K562 (cell line): ENCODE measurements at regions not wholly inside any gene's neighbourhood (a gene's known extent, or its start where the extent isn't known, plus 50 kb on each side); places are given as distances from the start of the nearest gene placed in this dataset.
A peak's percentile ranks its signal among the peaks of the same experiment; 100 is the strongest.

Experiments used
- ATAC-seq: fragments of 200-7000 bp; cut with Tn5 transposase; 3 replicates; pipeline ENCODE4 v1.9.1; 2020; ENCODE audit warnings: moderate library complexity
- BruUV-seq: library from RNA; stranded (reverse); fragments of 400-500 nt; replicated peaks from 2 replicates; lab custom pipeline; 2021; lab: Mats Ljungman, UMichigan
- CTCF ChIA-PET: fragments of 300-600 bp; formaldehyde crosslinking; extraction: SDS; loops from one replicate; lab custom pipeline; 2021; ENCODE audit warnings: low intra/inter-chr PET ratio; lab: Yijun Ruan, JAX
- POLR2A ChIA-PET: fragments of 300-600, 350-650 bp; sonication (Branson Sonifier 250); formaldehyde crosslinking; extraction: SDS; loops from one replicate; lab custom pipeline; 2021; ENCODE audit warnings: antibody characterized with exemption, inconsistent platforms; lab: Yijun Ruan, JAX
- DNase-seq, 4 experiments: peaks; one replicate each; pipeline versions ENCODE4 v3.0.0 to v3.0.0-alpha.2; 2011 to 2018; ENCODE audit warnings: low spot score in 3 of 4, mixed read lengths in 3 of 4; ENCODE audit errors: extremely low read depth in 1 of 4
- FAIRE-seq: peaks from 2 replicates; lab custom pipeline; 2011; peaks lifted over from hg19 to GRCh38; lab: Jason Lieb, UNC
- H2AFZ ChIP-seq: 2 replicates; pipeline ENCODE4 v1.6.0; 2011; ENCODE audit warnings: low read depth, low read length, control low read depth, inconsistent platforms
- H3K27ac ChIP-seq: fragments of 200-600 bp; 3 replicates; pipeline ENCODE4 v1.8.0; 2011; ENCODE audit warnings: low read depth, mild to moderate bottlenecking, control low read depth, inconsistent platforms, low read length, moderate library complexity, mixed read lengths; ENCODE audit errors: extremely low read depth
- H3K27me3 ChIP-seq, 2 experiments: fragments of 300-600 bp in 1 of 2; 2 replicates in 1 of 2; 3 replicates in 1 of 2; pipeline versions ENCODE4 v1.6.0 to v1.8.0; 2011; ENCODE audit warnings: inconsistent platforms in 2 of 2, low read length in 2 of 2, mild to moderate bottlenecking in 1 of 2, mixed read lengths in 1 of 2, moderate library complexity in 1 of 2; ENCODE audit not compliant: control insufficient read depth in 2 of 2, insufficient read depth in 2 of 2
- H3K36me3 ChIP-seq: fragments of 300-600 bp; 3 replicates; pipeline ENCODE4 v1.8.0; 2011; ENCODE audit warnings: mild to moderate bottlenecking, low read length, inconsistent platforms; ENCODE audit not compliant: control insufficient read depth, insufficient read depth
- H3K4me1 ChIP-seq, 2 experiments: fragments of 200-600 bp in 1 of 2; replicated peaks in 1 of 2; 2 replicates in 1 of 2; 3 replicates in 1 of 2; pipeline versions ENCODE4 v1.5.1 to v1.8.0; 2011; ENCODE audit warnings: inconsistent platforms in 2 of 2, low read length in 2 of 2, mild to moderate bottlenecking in 1 of 2, mixed read lengths in 1 of 2, moderate library complexity in 1 of 2; ENCODE audit not compliant: control insufficient read depth in 2 of 2, insufficient read depth in 2 of 2
- H3K4me2 ChIP-seq: 2 replicates; pipeline ENCODE4 v1.6.1; 2011; ENCODE audit warnings: low read length, control low read depth, inconsistent platforms, mixed read lengths; ENCODE audit not compliant: insufficient read depth
- H3K4me3 ChIP-seq: fragments of 200-600 bp; sonication (generic), shearing (Covaris generic); 2 replicates; pipeline ENCODE4 v1.5.1; 2016; ENCODE audit warnings: control low read depth, inconsistent platforms
- H3K79me2 ChIP-seq: fragments of 200-600 bp; 3 replicates; pipeline ENCODE4 v1.8.0; 2011; ENCODE audit warnings: low read length, inconsistent platforms; ENCODE audit not compliant: control insufficient read depth, insufficient read depth
- H3K9ac ChIP-seq, 2 experiments: 2 replicates each; pipeline versions ENCODE4 v1.6.0 to v1.6.1; 2011; ENCODE audit warnings: low read depth in 2 of 2, low read length in 2 of 2, control low read depth in 1 of 2, inconsistent platforms in 1 of 2, mild to moderate bottlenecking in 1 of 2, mixed read lengths in 1 of 2; ENCODE audit not compliant: insufficient read depth in 1 of 2
- H3K9me1 ChIP-seq: one replicate; pipeline ENCODE4 v1.6.0; 2011; ENCODE audit warnings: inconsistent platforms, mild to moderate bottlenecking, low read length, moderate library complexity; ENCODE audit not compliant: control insufficient read depth, insufficient read depth
- H3K9me3 ChIP-seq: replicated peaks from 2 replicates; pipeline ENCODE4 v1.5.1; 2011; ENCODE audit warnings: low read depth, low read length, inconsistent platforms; ENCODE audit not compliant: control insufficient read depth, insufficient read depth
- H4K20me1 ChIP-seq: replicated peaks from 2 replicates; pipeline ENCODE4 v1.6.1; 2011; ENCODE audit warnings: low read length, inconsistent platforms, mixed read lengths; ENCODE audit not compliant: control insufficient read depth, insufficient read depth
- BRD4 ChIP-seq: fragments of 200-600 bp; sonication (generic); IDR thresholded peaks from 2 replicates; pipeline ENCODE4 v1.6.1; 2017; ENCODE audit warnings: inconsistent platforms
- DLX4 ChIP-seq: fragments of 250-450 bp; sonication (Bioruptor Pico); IDR thresholded peaks from 2 replicates; pipeline ENCODE4 v1.6.1; 2021; ENCODE audit warnings: mild to moderate bottlenecking
- ELK3 ChIP-seq: fragments of 450-650 bp; formaldehyde crosslinking; IDR thresholded peaks from 2 replicates; pipeline ENCODE4 v1.4.0; 2020; ENCODE audit warnings: mild to moderate bottlenecking
- MTA2 ChIP-seq: fragments of 450-650 bp; IDR thresholded peaks from 2 replicates; pipeline ENCODE4 v1.6.1; 2016; ENCODE audit warnings: low read depth
- NCOA6 ChIP-seq: fragments of 450-650 bp; IDR thresholded peaks from 2 replicates; pipeline ENCODE4 v1.6.1; 2017; ENCODE audit warnings: mild to moderate bottlenecking
- NFE2 ChIP-seq: IDR thresholded peaks from 2 replicates; pipeline ENCODE4 v1.6.1; 2014; ENCODE audit warnings: antibody characterized with exemption, low read depth
- RFX1 ChIP-seq: fragments of 450-650 bp; IDR thresholded peaks from 2 replicates; pipeline ENCODE4 v1.6.1; 2016; ENCODE audit warnings: mild to moderate bottlenecking, moderate library complexity
- TCF15 ChIP-seq: fragments of 250-450 bp; sonication (Bioruptor Pico); IDR thresholded peaks from 2 replicates; pipeline ENCODE4 v1.8.0; 2022; ENCODE audit warnings: moderate library complexity, mild to moderate bottlenecking, inconsistent platforms
- USF2 ChIP-seq: sonication (generic); formaldehyde crosslinking; IDR thresholded peaks from 2 replicates; pipeline ENCODE4 v1.5.0; 2020; ENCODE audit warnings: missing genetic modification reagents
- ZNF41 ChIP-seq: fragments of 250-450 bp; sonication (Bioruptor Pico); conservative IDR thresholded peaks from 2 replicates; pipeline ENCODE4 v1.4.0; 2020; ENCODE audit warnings: mild to moderate bottlenecking
- ZNF589 ChIP-seq: fragments of 200-800 bp; sonication (Bioruptor generic); IDR thresholded peaks from 2 replicates; pipeline ENCODE4 v1.6.1; 2016; ENCODE audit warnings: low read depth, missing genetic modification characterization, missing compliant biosample characterization
- ZNF778 ChIP-seq: fragments of 450-650 bp; formaldehyde crosslinking; IDR thresholded peaks from 2 replicates; pipeline ENCODE4 v1.4.0; 2020; ENCODE audit warnings: mild to moderate bottlenecking, moderate library complexity
- WGBS: fragments of 100-300 bp; shearing (Covaris generic); methylation state at CpG from one replicate; pipeline ENCODE4 v1.1.6; 2016; ENCODE audit warnings: low coverage, mixed read lengths; ENCODE audit not compliant: insufficient coverage; ENCODE audit errors: missing lambda C conversion rate; 5-methylcytosine and 5-hydroxymethylcytosine counted together
- in situ Hi-C: fragments of 300-500 bp; cut with MboI; formaldehyde crosslinking; loops from 4 replicates; pipeline ENCODE4 v1.15.0; 2018; ENCODE audit warnings: inconsistent platforms, mixed read lengths
- intact Hi-C: fragments of 100-400 bp; cut with micrococcal nuclease; formaldehyde crosslinking; loops from 2 replicates; pipeline ENCODE4 v1.14.2; 2022

GRCh38 chr11:123303924-123304323, 108.9 kb upstream of the CLMP start:
- Histone ChIP-seq H3K36me3 (no peaks in the 10 kb centered on the region), H4K20me1 (no peaks in the 10 kb centered on the region), H3K4me3 (no peak overlapping the region), H3K9me3 (no peaks in the 10 kb centered on the region), H3K9ac (no peak overlapping the region), H2AFZ (no peak overlapping the region), H3K4me2 (no peak overlapping the region), H3K9me1 (no peaks in the 10 kb centered on the region), H3K27ac (no peak overlapping the region), H3K27me3 (peaks cover 0 to 25% of the 10 kb centered on the region in 2 experiments; a peak in 2 of 5 replicates), H3K4me1 (peaks cover 0 to 9% of the 10 kb centered on the region in 2 experiments; a peak in 1 of 5 replicates), H3K79me2 (no peaks in the 10 kb centered on the region)
- ATAC-seq (peak; percentile 48; the same call in 1 of the 3 replicates), FAIRE-seq (no peak), DNase-seq (no peak)
- ChIA-PET CTCF (no interaction called here), POLR2A (no interaction called here)
- WGBS: 1% methylated on average over 6 of the region's 6 CpGs
- intact Hi-C loops: loop anchor here (5.0 kb wide), 1 partner anchor 273 kb away; no protein-coding TSS in a partner anchor
- in situ Hi-C loops: loop anchor here (10.0 kb wide), 1 partner anchor 171 kb away; no protein-coding TSS in a partner anchor
- no TSS peak for BruUV-seq
- TF ChIP-seq RFX1 (peak; percentile 13; the same call in 1 of the 2 replicates), MTA2 (no peak)

GRCh38 chr11:123302751-123303195, 107.7 kb upstream of the CLMP start:
- no peaks in the 10 kb centered on the region for H3K9me1 ChIP-seq
- no peak overlapping the region for H3K4me3 ChIP-seq
- H3K27ac ChIP-seq: no peak overlapping the region
- H3K9ac ChIP-seq: no peak overlapping the region
- H3K4me2 ChIP-seq: no peak overlapping the region
- CTCF ChIA-PET: interaction anchor here (0.6 kb wide), 1 partner anchor 113 kb away, joined by 3 read pairs; no protein-coding TSS in a partner anchor
- no peaks in the 10 kb centered on the region for H4K20me1 ChIP-seq
- 0% methylated on average over 8 of the region's 8 CpGs for WGBS
- no peaks in the 10 kb centered on the region for H3K79me2 ChIP-seq
- POLR2A ChIA-PET: no interaction called here
- no peak for ATAC-seq
- peaks cover 0 to 9% of the 10 kb centered on the region in 2 experiments; a peak in 1 of 5 replicates for H3K4me1 ChIP-seq
- no peak for FAIRE-seq
- no peaks in the 10 kb centered on the region for H3K9me3 ChIP-seq
- no peak for DNase-seq
- H3K36me3 ChIP-seq: no peaks in the 10 kb centered on the region
- BruUV-seq: no TSS peak
- peaks cover 0 to 25% of the 10 kb centered on the region in 2 experiments; a peak in 2 of 5 replicates for H3K27me3 ChIP-seq
- no peak overlapping the region for H2AFZ ChIP-seq
- in situ Hi-C loops: loop anchor here (10.0 kb wide), 1 partner anchor 172 kb away; no protein-coding TSS in a partner anchor
- intact Hi-C loops: loop anchor here (5.0 kb wide), 1 partner anchor 275 kb away; no protein-coding TSS in a partner anchor
- TF ChIP-seq TCF15 (CRISPR knock-in tag) (no peak), NCOA6 (no peak), BRD4 (no peak), ZNF778 (CRISPR knock-in tag) (no peak), ELK3 (no peak), DLX4 (CRISPR knock-in tag) (no peak), USF2 (CRISPR knock-in tag) (no peak), ZNF41 (CRISPR knock-in tag) (no peak), ZNF589 (CRISPR knock-in tag) (no peak), NFE2 (no peak)
